Astrocyte of the cerebellum (primary cell): ENCODE measurements at regions not wholly inside any gene's neighbourhood (a gene's known extent, or its start where the extent isn't known, plus 50 kb on each side); places are given as distances from the start of the nearest gene placed in this dataset.

Experiments
- DNase-seq: peaks from one replicate; pipeline ENCODE4 v3.0.0-alpha.2; 2011; ENCODE audit warnings: low read depth
- H3K4me3 ChIP-seq: 2 replicates; pipeline ENCODE4 v1.5.1; 2011; ENCODE audit warnings: mild to moderate bottlenecking, low read depth, low read length, moderate library complexity
- CTCF ChIP-seq: IDR thresholded peaks from 2 replicates; pipeline ENCODE4 v1.5.1; 2012; ENCODE audit warnings: low read length, low read depth, moderate library complexity, mild to moderate bottlenecking; ENCODE audit errors: missing control alignments
- in situ Hi-C: cut with HindIII; loops from 2 replicates; pipeline ENCODE4 v1.10.0; 2017; ENCODE audit warnings: low sequenced_read_pairs

GRCh38 chr6:103002282-103002681 lies 1608.8 kb downstream of the GRIK2 start:
- in situ Hi-C loops, result no loop called here
- no peak for DNase-seq
- no peak for TF ChIP-seq CTCF
- no peak overlapping the region for H3K4me3 ChIP-seq

GRCh38 chr6:103001724-103002123 lies 1608.2 kb downstream of the GRIK2 start:
- DNase-seq, result no peak
- in situ Hi-C loops, result no loop called here
- no peak overlapping the region for H3K4me3 ChIP-seq
- TF ChIP-seq CTCF, result no peak

GRCh38 chr6:103000688-103001087 lies 1607.2 kb downstream of the GRIK2 start:
- no peak for DNase-seq
- no peak for TF ChIP-seq CTCF
- in situ Hi-C loops, result no loop called here
- H3K4me3 ChIP-seq, result no peak overlapping the region

- in situ Hi-C loops, result no loop called here
- no peak for DNase-seq
- H3K4me3 ChIP-seq, result no peak overlapping the region
- TF ChIP-seq CTCF, result no peak
Observed at GRCh38 chr6:102995491-102995890, 1602.0 kb downstream of the GRIK2 start.

GRCh38 chr6:102994866-102995265 lies 1601.4 kb downstream of the GRIK2 start:
- in situ Hi-C loops, result no loop called here
- no peak for DNase-seq
- no peak for TF ChIP-seq CTCF
- H3K4me3 ChIP-seq, result no peak overlapping the region

GRCh38 chr6:102986086-102986485 lies 1592.6 kb downstream of the GRIK2 start:
- in situ Hi-C loops, result no loop called here

More at GRCh38 chr6:102986086-102986485, 1592.6 kb downstream of the GRIK2 start:
- no peak for DNase-seq
- TF ChIP-seq CTCF, result no peak
- no peak overlapping the region for H3K4me3 ChIP-seq
